ENCODE measurements at regions not wholly inside any gene's neighbourhood (a gene's known extent, or its start where the extent isn't known, plus 50 kb on each side); places are given as distances from the start of the nearest gene placed in this dataset.

DNA sequence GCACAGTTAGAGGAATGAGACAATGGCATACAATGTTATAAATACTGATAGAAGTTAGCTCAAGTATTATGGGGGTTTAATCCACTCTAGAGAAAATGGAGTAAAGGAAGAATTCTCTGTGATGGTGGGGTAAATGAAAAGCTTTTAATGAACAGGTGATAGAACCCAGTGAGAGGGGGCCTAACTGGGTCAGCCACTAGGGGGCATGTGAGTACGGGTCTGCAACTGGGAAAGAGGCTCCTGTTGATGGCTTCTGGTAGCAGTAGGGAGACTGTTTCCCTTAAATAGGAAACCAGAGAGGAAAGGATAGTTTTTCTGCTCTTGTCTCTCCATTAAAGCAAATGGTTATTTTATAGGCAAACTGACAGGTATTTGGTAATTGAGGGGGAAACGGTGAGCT, 132.8 kb upstream of the GPR101 start:
- no peak for TF ChIP-seq POLR2A (IDR thresholded peaks at IDR 0.05; ENCODE audit: low read depth, low read length)
- no peak for TF ChIP-seq POLR2AphosphoS5 (IDR thresholded peaks at IDR 0.05; ENCODE audit: low read depth, low read length)
- no peak for TF ChIP-seq TAF1 (IDR thresholded peaks at IDR 0.05; ENCODE audit: borderline replicate concordance, low read depth, low read length)

Data from GM12892 (cell line).